HEK293T (cell line): ENCODE measurements at regions not wholly inside any gene's neighbourhood (a gene's known extent, or its start where the extent isn't known, plus 50 kb on each side); places are given as distances from the start of the nearest gene placed in this dataset.

Experiments used
- BHLHE40 ChIP-seq: fragments of 450-650 bp; IDR thresholded peaks from 2 replicates; pipeline ENCODE4 v1.6.1; 2016; ENCODE audit warnings: mild to moderate bottlenecking, moderate library complexity, borderline replicate concordance
- ELF4 ChIP-seq: fragments of 450-650 bp; IDR thresholded peaks from 2 replicates; pipeline ENCODE4 v1.6.1; 2017; ENCODE audit warnings: antibody characterized with exemption
- FOXA1 ChIP-seq: fragments of 450-650 bp; IDR thresholded peaks from 2 replicates; pipeline ENCODE4 v1.6.1; 2016; ENCODE audit warnings: mild to moderate bottlenecking
- FOXM1 ChIP-seq: fragments of 450-650 bp; IDR thresholded peaks from 2 replicates; pipeline ENCODE4 v1.6.1; 2017; ENCODE audit warnings: mild to moderate bottlenecking, borderline replicate concordance
- HDGF ChIP-seq: fragments of 450-650 bp; IDR thresholded peaks from 2 replicates; pipeline ENCODE4 v1.6.1; 2017; ENCODE audit warnings: antibody characterized with exemption, borderline replicate concordance
- LEF1 ChIP-seq: fragments of 450-650 bp; IDR thresholded peaks from 2 replicates; pipeline ENCODE4 v1.6.1; 2017; ENCODE audit warnings: mild to moderate bottlenecking, borderline replicate concordance
- SP1 ChIP-seq: fragments of 450-650 bp; IDR thresholded peaks from 2 replicates; pipeline ENCODE4 v1.6.1; 2017
- TARDBP ChIP-seq: fragments of 450-650 bp; IDR thresholded peaks from 2 replicates; pipeline ENCODE4 v1.6.1; 2016

GRCh38 chr2:226477221-226478108 is 322.2 kb downstream of the IRS1 start:
- TF ChIP-seq BHLHE40 (no peak), TARDBP (no peak), FOXA1 (no peak), ELF4 (no peak), LEF1 (no peak), HDGF (no peak), SP1 (no peak), FOXM1 (no peak)
